Heart left ventricle (tissue), 16 donors: ENCODE measurements at regions not wholly inside any gene's neighbourhood (a gene's known extent, or its start where the extent isn't known, plus 50 kb on each side); places are given as distances from the start of the nearest gene placed in this dataset.
"Not testable (repeated sequence)": the region's sequence is repeated elsewhere in the genome, so short reads cannot be mapped to it uniquely, and the experiment has no call there.

Experiments used
- ATAC-seq, 4 donors: fragments of 200-7000 bp; cut with Tn5 transposase; one replicate each; pipeline ENCODE4 v1.9.1; 2020 to 2022; ENCODE audit warnings: moderate library complexity in 4 of 4, mild to moderate bottlenecking in 3 of 4, moderate number of reproducible peaks in 1 of 4
- DNase-seq, 5 donors: peaks; one replicate each; pipeline ENCODE4 v3.0.0-alpha.2; 2020
- H3K27ac ChIP-seq, 12 donors: fragments of 200-600 bp; sonication (generic) in 4 of 12; one replicate each; pipeline versions ENCODE4 v1.5.0 to v1.8.0; 2016 to 2022; ENCODE audit warnings: mild to moderate bottlenecking in 2 of 12
- H3K27me3 ChIP-seq, 9 donors: fragments of 200-600 bp; sonication (generic) in 2 of 9; one replicate each; pipeline versions ENCODE4 v1.5.1 to v1.8.0; 2016 to 2022; ENCODE audit warnings: mild to moderate bottlenecking in 3 of 9
- H3K36me3 ChIP-seq, 9 donors: fragments of 200-600 bp; sonication (generic) in 2 of 9; one replicate each; pipeline versions ENCODE4 v1.5.0 to v1.8.0; 2018 to 2022; ENCODE audit warnings: mild to moderate bottlenecking in 2 of 9
- H3K4me1 ChIP-seq, 12 donors: fragments of 200-600 bp; sonication (generic) in 4 of 12; one replicate each; pipeline versions ENCODE4 v1.5.0 to v1.8.0; 2016 to 2022; ENCODE audit warnings: mild to moderate bottlenecking in 3 of 12
- H3K4me3 ChIP-seq, 12 donors: fragments of 200-600 bp; sonication (generic) in 4 of 12; one replicate each; pipeline versions ENCODE4 v1.5.0 to v1.8.0; 2017 to 2022; ENCODE audit warnings: mild to moderate bottlenecking in 9 of 12, moderate library complexity in 4 of 12
- H3K9me3 ChIP-seq, 12 donors: fragments of 200-600 bp; sonication (generic) in 4 of 12; one replicate each; pipeline versions ENCODE4 v1.5.0 to v1.8.0; 2016 to 2022; ENCODE audit warnings: mild to moderate bottlenecking in 1 of 12
- POLR2A ChIP-seq, 2 donors: fragments of 450-650 bp; IDR thresholded peaks; one replicate each; pipeline ENCODE4 v1.6.1; 2017; ENCODE audit warnings: antibody characterized with exemption in 2 of 2, mild to moderate bottlenecking in 2 of 2, moderate library complexity in 2 of 2
- WGBS, 4 donors: extraction: QIAGEN DNeasy Blood & Tissue Kit in 2 of 4; methylation state at CpG; one replicate each; pipeline versions ENCODE4 v1.1.5 to v1.1.7; 2013 to 2018; 5-methylcytosine and 5-hydroxymethylcytosine counted together
- intact Hi-C, 10 donors: fragments of 100-400 bp; cut with DNase I; formaldehyde crosslinking; loops; one replicate each; pipeline versions ENCODE4 v1.11.1 to v1.14.2; 2022
- TF ChIP-seq, protein P1 (sequence below), 12 donors: fragments of 200-600 bp; sonication (generic) in 4 of 12; IDR thresholded peaks; one replicate each; pipeline versions ENCODE4 v1.5.0 to v1.8.0; 2018 to 2022; ENCODE audit warnings: antibody characterized with exemption in 12 of 12, mild to moderate bottlenecking in 5 of 12
- donor health status: ischemic (EF 13 %, LVEDD 7.1; RV severe dilation, severe dysfunction).
- donor health status: healthy with polysubstance abuse.
- donor health status: DM: no; HTN: yes; CAD: no.
- donor health status: DM: no; HTN: no; CAD: no.
- donor health status: ischemic (EF 25% LVEDD 6.9; RV normal size, moderate dysfunction).
- donor health status: ischemic (EF 25% LVEDD 5.7; RV mildly dilated, moderate dysfunction).
- donor health status: healthy.
- donor health status: DM: yes; HTN: yes; CAD: no.
- donor health status: ischemic (EF 35%, LVEDD 5.7; RV mildly dilated, moderate dysfunction).
- donor health status: nonischemic (EF 11% LVEDD 7.7; RV severe dilation, severe dysfunction).
- donor health status: DM: yes; HTN: yes; CAD: no.
- donor health status: PGD.
- donor health status: ischemic (EF 29% LVEDD 5.4; RV normal size, mild dysfunction).
- donor health status: nonischemic (EF 23%, LVEDD 6.1; RV moderate dilation, normal function).

DNA sequence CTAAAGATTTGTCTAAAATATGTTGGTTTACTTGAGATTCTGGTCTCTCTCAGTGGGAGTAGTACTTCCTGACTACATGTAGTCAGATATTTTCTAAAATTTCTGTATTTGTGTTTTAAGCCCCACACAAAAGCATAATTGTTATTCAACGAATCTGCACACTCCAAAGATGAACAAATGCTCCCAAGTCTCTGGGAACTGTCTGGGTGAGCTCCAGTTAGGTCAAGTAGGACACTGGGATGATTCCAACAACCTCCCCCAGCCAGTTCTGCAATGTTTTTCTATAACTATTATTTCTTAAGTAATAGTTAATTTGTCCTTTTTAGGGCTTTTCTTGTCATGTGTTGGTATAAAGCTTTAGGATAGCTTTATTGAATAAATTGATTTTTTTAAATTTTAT is 174.6 kb downstream of the FAM174A start:
- Histone ChIP-seq H3K9me3 (no peaks in the 10 kb centered on the region), H3K27me3 (no peaks in the 10 kb centered on the region), H3K4me1 (peaks cover 0 to 14% (median 0%) of the 10 kb centered on the region in 12 donors), H3K4me3 (no peak overlapping the region), H3K36me3 (no peaks in the 10 kb centered on the region), H3K27ac (peak overlapping the region in 1 of 12 donors; percentile 30)
- WGBS, 4 donors, result 28 to 55% (median 44%) methylated on average over 1 of the region's 1 CpG
- no peak for TF ChIP-seq POLR2A (IDR thresholded peaks at IDR 0.05)
- DNase-seq (peak in 1 of 5 donors; percentile 9), ATAC-seq (peak in 1 of 4 donors; percentile 65)
- intact Hi-C loops, result loop anchor here in 2 of 10 donors (10.0 kb wide), 1 partner anchor 195 kb away; the partner anchor contains the start of gene ST8SIA4 (in 2 of the 2)

DNA sequence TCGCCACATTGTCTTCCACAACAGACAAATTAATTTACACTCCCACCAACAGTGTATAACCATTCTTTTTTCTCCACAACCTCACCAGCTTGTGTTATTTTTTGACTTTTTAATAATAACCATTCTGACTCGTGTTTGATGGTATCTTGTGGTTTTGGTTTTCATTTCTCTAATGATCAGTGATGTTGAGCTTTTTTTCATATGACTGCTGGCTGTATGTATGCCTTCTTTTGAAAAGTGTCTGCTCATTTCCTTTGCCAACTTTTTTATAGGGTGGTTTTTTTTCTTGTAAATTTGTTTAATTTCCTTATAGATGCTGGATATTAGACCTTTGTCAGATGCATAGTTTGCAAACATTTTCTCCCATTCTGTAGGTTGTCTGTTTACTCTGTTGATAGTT is 179.6 kb downstream of the FAM174A start:
- ATAC-seq, H3K36me3 ChIP-seq, H3K27ac ChIP-seq, DNase-seq, intact Hi-C loops, H3K27me3 ChIP-seq, H3K4me1 ChIP-seq, H3K4me3 ChIP-seq, H3K9me3 ChIP-seq: not testable (repeated sequence)
- WGBS, 4 donors, result 62 to 72% (median 69%) methylated on average over 2 of the region's 2 CpGs

DNA sequence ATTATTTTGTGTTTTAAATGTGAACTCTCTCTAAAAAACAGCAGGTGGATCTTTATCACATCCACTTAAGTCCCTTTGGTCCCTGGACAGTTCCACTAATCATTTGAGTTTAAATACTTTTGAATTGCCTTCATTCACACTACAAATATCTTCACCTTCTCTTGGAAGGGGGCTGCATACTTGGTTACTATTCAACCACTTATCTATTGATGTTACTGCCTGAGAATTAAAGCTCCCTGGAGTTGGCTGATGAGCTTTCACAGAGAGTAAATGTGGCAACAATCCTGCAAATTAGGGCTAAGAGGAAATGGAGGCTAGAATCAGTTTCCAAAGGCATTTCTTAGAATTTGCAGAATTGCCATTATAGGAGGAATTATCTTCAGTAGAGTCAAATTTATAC is 180.4 kb downstream of the ST8SIA4 start:
- Histone ChIP-seq H3K9me3 (no peaks in the 10 kb centered on the region), H3K27ac (no peak overlapping the region), H3K4me3 (no peak overlapping the region), H3K27me3 (no peaks in the 10 kb centered on the region), H3K4me1 (no peaks in the 10 kb centered on the region), H3K36me3 (no peaks in the 10 kb centered on the region)
- TF ChIP-seq POLR2A (IDR thresholded peaks at IDR 0.05), result no peak
- DNase-seq (no peak), ATAC-seq (no peak)
- intact Hi-C loops, result no loop called here

DNA sequence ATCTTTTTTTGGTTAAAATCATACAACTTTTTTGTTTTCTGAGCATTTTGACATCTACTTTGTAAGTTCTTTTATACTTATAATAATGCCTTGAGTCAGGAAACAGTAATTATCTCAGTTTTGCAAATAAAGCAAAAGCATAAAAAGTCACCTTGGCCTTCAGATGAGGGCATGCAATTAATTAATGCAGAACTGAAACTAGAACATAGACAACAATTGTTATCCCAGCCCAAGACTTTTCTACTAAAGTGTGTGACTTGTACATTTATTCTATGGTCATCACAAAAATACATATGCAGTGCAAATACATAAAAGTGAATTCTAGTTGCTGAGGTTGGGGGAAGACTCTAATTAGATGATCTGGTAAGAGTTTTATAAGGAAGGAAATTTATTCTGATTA is 179.9 kb downstream of the ST8SIA4 start:
- no peak for TF ChIP-seq POLR2A (IDR thresholded peaks at IDR 0.05)
- TF ChIP-seq, protein P1, sequence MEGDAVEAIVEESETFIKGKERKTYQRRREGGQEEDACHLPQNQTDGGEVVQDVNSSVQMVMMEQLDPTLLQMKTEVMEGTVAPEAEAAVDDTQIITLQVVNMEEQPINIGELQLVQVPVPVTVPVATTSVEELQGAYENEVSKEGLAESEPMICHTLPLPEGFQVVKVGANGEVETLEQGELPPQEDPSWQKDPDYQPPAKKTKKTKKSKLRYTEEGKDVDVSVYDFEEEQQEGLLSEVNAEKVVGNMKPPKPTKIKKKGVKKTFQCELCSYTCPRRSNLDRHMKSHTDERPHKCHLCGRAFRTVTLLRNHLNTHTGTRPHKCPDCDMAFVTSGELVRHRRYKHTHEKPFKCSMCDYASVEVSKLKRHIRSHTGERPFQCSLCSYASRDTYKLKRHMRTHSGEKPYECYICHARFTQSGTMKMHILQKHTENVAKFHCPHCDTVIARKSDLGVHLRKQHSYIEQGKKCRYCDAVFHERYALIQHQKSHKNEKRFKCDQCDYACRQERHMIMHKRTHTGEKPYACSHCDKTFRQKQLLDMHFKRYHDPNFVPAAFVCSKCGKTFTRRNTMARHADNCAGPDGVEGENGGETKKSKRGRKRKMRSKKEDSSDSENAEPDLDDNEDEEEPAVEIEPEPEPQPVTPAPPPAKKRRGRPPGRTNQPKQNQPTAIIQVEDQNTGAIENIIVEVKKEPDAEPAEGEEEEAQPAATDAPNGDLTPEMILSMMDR (IDR thresholded peaks at IDR 0.05), result no peak
- intact Hi-C loops, result no loop called here
- Histone ChIP-seq H3K36me3 (no peaks in the 10 kb centered on the region), H3K4me1 (no peaks in the 10 kb centered on the region), H3K4me3 (no peak overlapping the region), H3K27me3 (no peaks in the 10 kb centered on the region), H3K9me3 (no peaks in the 10 kb centered on the region), H3K27ac (no peak overlapping the region)
- ATAC-seq (no peak), DNase-seq (no peak)

DNA sequence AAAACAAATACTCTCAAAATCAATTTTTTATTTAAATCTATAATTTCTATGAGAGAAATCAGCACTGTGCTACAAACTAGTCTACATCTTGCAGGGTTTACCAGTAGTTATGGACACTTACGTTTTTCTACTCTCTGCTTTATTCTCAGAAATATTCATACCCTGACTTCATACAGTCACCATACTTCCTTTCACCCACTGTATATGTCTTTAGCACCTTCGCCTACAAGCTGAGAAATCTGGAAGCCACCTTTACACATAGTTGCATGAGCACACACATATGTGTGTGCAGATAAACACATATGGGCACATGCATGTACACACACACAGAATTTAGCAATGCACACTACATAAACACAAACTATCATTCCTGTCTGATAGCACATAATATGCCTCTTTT is 177.0 kb downstream of the ST8SIA4 start:
- DNase-seq, result no peak
- no peak for ATAC-seq
- no peaks in the 10 kb centered on the region for H3K36me3 ChIP-seq
- H3K9me3 ChIP-seq, result no peaks in the 10 kb centered on the region
- intact Hi-C loops, result no loop called here
- H3K27me3 ChIP-seq, result no peaks in the 10 kb centered on the region
- no peak overlapping the region for H3K4me3 ChIP-seq
- no peak overlapping the region for H3K27ac ChIP-seq
- 83 to 85% (median 84%) methylated on average over 2 of the region's 2 CpGs for WGBS, 4 donors
- TF ChIP-seq, protein P1 (IDR thresholded peaks at IDR 0.05), result no peak
- peaks cover 0 to under 1% (median 0%) of the 10 kb centered on the region in 12 donors for H3K4me1 ChIP-seq

DNA sequence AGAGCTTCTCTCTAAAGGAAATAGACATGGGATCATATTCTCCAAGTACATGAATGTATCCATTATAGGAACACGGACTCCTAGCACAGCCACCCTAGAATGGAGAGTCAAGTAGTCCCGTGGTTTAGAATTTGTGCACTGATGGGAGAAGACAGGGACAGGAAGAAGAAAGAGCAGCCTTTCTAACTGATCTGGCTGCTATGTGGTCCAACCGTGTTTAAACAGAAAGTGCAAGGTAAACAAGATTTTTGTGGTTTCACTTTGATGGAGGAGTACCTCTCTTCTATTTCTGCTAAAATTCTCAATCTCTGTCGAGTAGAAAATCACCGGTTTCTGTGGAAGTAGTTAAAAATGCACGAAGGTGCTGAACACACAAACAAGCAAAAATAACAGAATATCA is 171.3 kb downstream of the ST8SIA4 start:
- no peaks in the 10 kb centered on the region for H3K9me3 ChIP-seq
- intact Hi-C loops, result no loop called here
- peaks cover 0 to 5% (median 0%) of the 10 kb centered on the region in 12 donors for H3K4me1 ChIP-seq
- DNase-seq, result no peak
- TF ChIP-seq, protein P1 (IDR thresholded peaks at IDR 0.05), result no peak
- TF ChIP-seq POLR2A (IDR thresholded peaks at IDR 0.05), result no peak
- no peaks in the 10 kb centered on the region for H3K27me3 ChIP-seq
- WGBS, 4 donors, result 48 to 66% (median 65%) methylated on average over 6 of the region's 6 CpGs
- no peaks in the 10 kb centered on the region for H3K36me3 ChIP-seq
- H3K4me3 ChIP-seq, result peak overlapping the region in 8 of 12 donors; percentile 0 to 26 (median 14)
- peak overlapping the region in 1 of 12 donors; percentile 28 for H3K27ac ChIP-seq
- ATAC-seq, result no peak
